ENCODE measurements at regions not wholly inside any gene's neighbourhood (a gene's known extent, or its start where the extent isn't known, plus 50 kb on each side); places are given as distances from the start of the nearest gene placed in this dataset.

- Histone ChIP-seq H3K4me1 (ENCODE audit: control insufficient read depth, insufficient read depth, low read length) (no peaks in the 10 kb centered on the region), H3K27me3 (ENCODE audit: control insufficient read depth, insufficient read depth, low read length) (no peaks in the 10 kb centered on the region), H3K36me3 (ENCODE audit: control insufficient read depth, insufficient read depth, low read length) (no peaks in the 10 kb centered on the region), H3K4me3 (ENCODE audit: low read length) (no peak overlapping the region), H3K27ac (ENCODE audit: low read depth, low read length) (no peak overlapping the region), H3K9ac (ENCODE audit: low read length) (no peak overlapping the region)
Observed at GRCh38 chr3:41088882-41089281, 110.4 kb upstream of the CTNNB1 start.

GRCh38 chr3:41089566-41089965 is 109.7 kb upstream of the CTNNB1 start:
- H3K27me3 ChIP-seq (ENCODE audit: control insufficient read depth, insufficient read depth, low read length): no peaks in the 10 kb centered on the region
- no peaks in the 10 kb centered on the region for H3K4me1 ChIP-seq (ENCODE audit: control insufficient read depth, insufficient read depth, low read length)
- no peak overlapping the region for H3K27ac ChIP-seq (ENCODE audit: low read depth, low read length)
- H3K36me3 ChIP-seq (ENCODE audit: control insufficient read depth, insufficient read depth, low read length): no peaks in the 10 kb centered on the region
- H3K4me3 ChIP-seq (ENCODE audit: low read length): no peak overlapping the region
- no peak overlapping the region for H3K9ac ChIP-seq (ENCODE audit: low read length)

DNA sequence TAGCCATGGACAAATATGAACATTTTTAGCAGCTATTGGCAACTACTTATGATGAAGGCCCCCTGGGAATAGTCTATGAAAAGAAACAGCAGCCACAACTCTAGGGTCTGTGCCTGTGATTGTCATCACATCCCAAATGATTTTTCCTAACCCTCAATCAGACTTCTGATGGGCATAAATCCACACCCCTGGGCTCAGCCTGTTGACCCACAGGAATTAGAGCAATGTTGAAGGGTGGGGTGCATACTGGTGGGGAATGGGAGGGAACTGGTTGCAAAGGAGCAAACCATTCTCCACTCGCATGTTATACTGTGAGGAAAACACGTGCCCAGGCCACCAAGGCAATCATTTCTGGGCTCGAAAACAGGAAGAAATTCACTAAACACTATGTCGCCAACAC is 106.5 kb upstream of the CTNNB1 start:
- Histone ChIP-seq H3K4me3 (ENCODE audit: low read length) (no peak overlapping the region), H3K27ac (ENCODE audit: low read depth, low read length) (no peak overlapping the region), H3K9ac (ENCODE audit: low read length) (no peak overlapping the region), H3K4me1 (ENCODE audit: control insufficient read depth, insufficient read depth, low read length) (no peaks in the 10 kb centered on the region), H3K27me3 (ENCODE audit: control insufficient read depth, insufficient read depth, low read length) (no peaks in the 10 kb centered on the region), H3K36me3 (ENCODE audit: control insufficient read depth, insufficient read depth, low read length) (no peaks in the 10 kb centered on the region)

DNA sequence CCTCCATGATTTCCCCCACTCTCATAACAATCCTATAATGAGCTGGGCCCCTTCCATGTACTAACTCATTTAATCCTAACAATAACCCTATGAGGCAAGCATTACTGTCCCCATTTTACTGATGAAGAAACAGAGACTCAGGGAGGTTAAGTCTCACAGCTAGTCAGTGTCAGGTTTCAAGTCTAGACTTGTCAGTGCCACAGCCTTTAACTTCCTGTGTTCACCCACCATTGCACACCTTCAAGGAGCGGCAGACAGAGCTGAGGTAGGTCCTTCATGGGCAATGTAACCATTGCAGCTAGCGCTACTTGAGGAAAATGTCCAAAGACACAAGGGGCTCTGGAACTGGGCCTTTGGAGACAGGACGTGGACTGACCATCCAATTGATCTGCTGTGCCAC is 105.8 kb upstream of the CTNNB1 start:
- no peak overlapping the region for H3K4me3 ChIP-seq (ENCODE audit: low read length)
- H3K27me3 ChIP-seq (ENCODE audit: control insufficient read depth, insufficient read depth, low read length): no peaks in the 10 kb centered on the region
- H3K36me3 ChIP-seq (ENCODE audit: control insufficient read depth, insufficient read depth, low read length): no peaks in the 10 kb centered on the region
- no peak overlapping the region for H3K9ac ChIP-seq (ENCODE audit: low read length)
- no peak overlapping the region for H3K27ac ChIP-seq (ENCODE audit: low read depth, low read length)
- H3K4me1 ChIP-seq (ENCODE audit: control insufficient read depth, insufficient read depth, low read length): no peaks in the 10 kb centered on the region

DNA sequence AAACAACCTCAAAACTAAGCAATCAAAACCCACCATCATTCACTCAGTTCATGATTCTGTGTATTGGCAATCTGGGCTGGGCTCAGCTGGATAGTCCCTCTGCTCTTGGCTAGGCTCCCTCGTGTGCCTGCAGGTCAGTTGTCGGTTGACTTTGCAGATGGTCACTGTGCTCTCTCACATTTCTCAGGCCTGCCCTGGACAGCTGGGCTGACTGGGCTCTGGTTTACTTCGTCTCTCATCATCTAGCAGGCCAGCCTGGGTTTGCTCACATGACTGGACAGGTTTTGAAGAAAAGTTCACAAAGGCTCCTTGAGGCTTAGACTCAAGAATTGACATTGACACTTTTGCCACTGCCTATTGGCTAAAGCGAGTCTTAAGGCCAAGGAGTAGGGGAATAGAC is 105.0 kb upstream of the CTNNB1 start:
- no peaks in the 10 kb centered on the region for H3K27me3 ChIP-seq (ENCODE audit: control insufficient read depth, insufficient read depth, low read length)
- no peak overlapping the region for H3K9ac ChIP-seq (ENCODE audit: low read length)
- no peak overlapping the region for H3K4me3 ChIP-seq (ENCODE audit: low read length)
- H3K4me1 ChIP-seq (ENCODE audit: control insufficient read depth, insufficient read depth, low read length): no peaks in the 10 kb centered on the region
- no peak overlapping the region for H3K27ac ChIP-seq (ENCODE audit: low read depth, low read length)
- H3K36me3 ChIP-seq (ENCODE audit: control insufficient read depth, insufficient read depth, low read length): no peaks in the 10 kb centered on the region

DNA sequence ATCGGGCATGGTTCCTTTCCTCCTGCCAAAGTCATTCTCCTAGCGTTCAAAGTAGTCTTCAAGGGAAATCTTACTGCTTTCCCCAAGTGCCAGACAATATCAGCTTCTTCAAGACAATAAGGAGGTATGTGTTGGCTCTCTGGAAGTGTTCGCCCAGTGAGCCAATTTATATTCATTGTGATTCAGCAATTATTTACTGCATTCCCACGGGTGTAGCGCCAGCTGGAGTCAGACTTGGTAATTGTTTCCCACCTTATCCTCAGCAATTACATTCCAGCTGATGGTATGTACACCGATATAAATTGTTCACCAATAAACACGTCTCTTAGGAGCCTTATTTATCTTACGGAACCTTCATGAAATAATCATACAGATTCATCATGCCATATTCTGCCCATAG is 103.6 kb upstream of the CTNNB1 start:
- H3K4me1 ChIP-seq (ENCODE audit: control insufficient read depth, insufficient read depth, low read length): no peaks in the 10 kb centered on the region
- H3K9ac ChIP-seq (ENCODE audit: low read length): no peak overlapping the region
- H3K4me3 ChIP-seq (ENCODE audit: low read length): no peak overlapping the region
- no peaks in the 10 kb centered on the region for H3K36me3 ChIP-seq (ENCODE audit: control insufficient read depth, insufficient read depth, low read length)
- no peaks in the 10 kb centered on the region for H3K27me3 ChIP-seq (ENCODE audit: control insufficient read depth, insufficient read depth, low read length)
- H3K27ac ChIP-seq (ENCODE audit: low read depth, low read length): no peak overlapping the region

GRCh38 chr3:41097896-41098496 is 101.3 kb upstream of the CTNNB1 start:
- Histone ChIP-seq H3K27me3 (ENCODE audit: control insufficient read depth, insufficient read depth, low read length) (no peaks in the 10 kb centered on the region), H3K4me3 (ENCODE audit: low read length) (no peak overlapping the region), H3K36me3 (ENCODE audit: control insufficient read depth, insufficient read depth, low read length) (no peaks in the 10 kb centered on the region), H3K27ac (ENCODE audit: low read depth, low read length) (no peak overlapping the region), H3K9ac (ENCODE audit: low read length) (no peak overlapping the region), H3K4me1 (ENCODE audit: control insufficient read depth, insufficient read depth, low read length) (no peaks in the 10 kb centered on the region)

GRCh38 chr3:41101231-41101630 is 98.1 kb upstream of the CTNNB1 start:
- Histone ChIP-seq H3K27me3 (ENCODE audit: control insufficient read depth, insufficient read depth, low read length) (no peaks in the 10 kb centered on the region), H3K4me3 (ENCODE audit: low read length) (no peak overlapping the region), H3K4me1 (ENCODE audit: control insufficient read depth, insufficient read depth, low read length) (no peaks in the 10 kb centered on the region), H3K27ac (ENCODE audit: low read depth, low read length) (no peak overlapping the region), H3K9ac (ENCODE audit: low read length) (no peak overlapping the region), H3K36me3 (ENCODE audit: control insufficient read depth, insufficient read depth, low read length) (no peaks in the 10 kb centered on the region)

GRCh38 chr3:41102053-41102556 is 97.2 kb upstream of the CTNNB1 start:
- Histone ChIP-seq H3K4me3 (ENCODE audit: low read length) (no peak overlapping the region), H3K27ac (ENCODE audit: low read depth, low read length) (no peak overlapping the region), H3K4me1 (ENCODE audit: control insufficient read depth, insufficient read depth, low read length) (no peaks in the 10 kb centered on the region), H3K9ac (ENCODE audit: low read length) (no peak overlapping the region), H3K36me3 (ENCODE audit: control insufficient read depth, insufficient read depth, low read length) (no peaks in the 10 kb centered on the region), H3K27me3 (ENCODE audit: control insufficient read depth, insufficient read depth, low read length) (no peaks in the 10 kb centered on the region)

- no peaks in the 10 kb centered on the region for H3K4me1 ChIP-seq (ENCODE audit: control insufficient read depth, insufficient read depth, low read length)
- H3K4me3 ChIP-seq (ENCODE audit: low read length): no peak overlapping the region
- no peak overlapping the region for H3K27ac ChIP-seq (ENCODE audit: low read depth, low read length)
- H3K36me3 ChIP-seq (ENCODE audit: control insufficient read depth, insufficient read depth, low read length): no peaks in the 10 kb centered on the region
- no peaks in the 10 kb centered on the region for H3K27me3 ChIP-seq (ENCODE audit: control insufficient read depth, insufficient read depth, low read length)
- no peak overlapping the region for H3K9ac ChIP-seq (ENCODE audit: low read length)
Observed at GRCh38 chr3:41102750-41103149, 96.6 kb upstream of the CTNNB1 start.

DNA sequence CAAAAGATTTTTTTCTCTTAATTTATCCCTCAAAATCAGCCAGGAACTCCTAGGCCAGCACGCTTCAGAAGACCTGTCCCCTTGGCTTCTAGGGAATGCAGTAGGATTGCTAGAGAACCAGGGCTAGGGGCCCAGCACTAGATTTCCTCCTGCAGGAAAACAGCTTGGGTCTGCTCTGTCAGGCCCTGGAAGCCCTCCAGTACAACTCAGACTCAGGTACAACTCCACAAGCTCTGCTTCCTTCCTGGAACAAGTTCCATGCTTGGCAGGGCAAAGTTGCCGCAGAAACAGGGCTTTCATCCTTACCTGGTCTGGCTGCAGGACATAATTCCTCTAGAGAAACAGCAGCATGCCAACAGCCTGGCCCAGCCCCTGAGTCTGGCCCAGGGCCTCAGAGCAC is 96.1 kb upstream of the CTNNB1 start:
- H3K27me3 ChIP-seq (ENCODE audit: control insufficient read depth, insufficient read depth, low read length): no peaks in the 10 kb centered on the region
- no peaks in the 10 kb centered on the region for H3K36me3 ChIP-seq (ENCODE audit: control insufficient read depth, insufficient read depth, low read length)
- no peak overlapping the region for H3K27ac ChIP-seq (ENCODE audit: low read depth, low read length)
- H3K4me1 ChIP-seq (ENCODE audit: control insufficient read depth, insufficient read depth, low read length): no peaks in the 10 kb centered on the region
- H3K4me3 ChIP-seq (ENCODE audit: low read length): no peak overlapping the region
- no peak overlapping the region for H3K9ac ChIP-seq (ENCODE audit: low read length)

DNA sequence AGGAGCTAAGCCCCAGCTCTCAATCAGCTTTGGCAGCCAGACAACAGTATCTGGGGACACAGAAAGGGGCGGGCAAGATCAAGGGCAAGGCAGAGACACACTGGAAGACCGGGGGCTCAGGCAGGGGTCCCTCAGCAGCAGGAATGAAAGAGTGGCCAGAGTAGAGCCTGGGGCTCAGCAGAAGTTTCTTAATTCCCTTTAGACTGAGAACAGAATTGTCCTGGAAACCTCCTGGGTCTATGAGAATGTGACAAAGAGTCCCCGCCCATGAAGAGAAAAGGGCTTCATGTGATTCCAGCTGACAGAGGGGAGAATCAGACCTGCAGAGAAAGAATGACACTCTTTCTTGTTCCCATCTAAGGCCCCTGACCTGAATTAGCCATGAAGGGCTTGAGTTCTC is 95.2 kb upstream of the CTNNB1 start:
- H3K36me3 ChIP-seq (ENCODE audit: control insufficient read depth, insufficient read depth, low read length): no peaks in the 10 kb centered on the region
- H3K4me3 ChIP-seq (ENCODE audit: low read length): no peak overlapping the region
- H3K4me1 ChIP-seq (ENCODE audit: control insufficient read depth, insufficient read depth, low read length): no peaks in the 10 kb centered on the region
- no peaks in the 10 kb centered on the region for H3K27me3 ChIP-seq (ENCODE audit: control insufficient read depth, insufficient read depth, low read length)
- no peak overlapping the region for H3K27ac ChIP-seq (ENCODE audit: low read depth, low read length)
- no peak overlapping the region for H3K9ac ChIP-seq (ENCODE audit: low read length)

DNA sequence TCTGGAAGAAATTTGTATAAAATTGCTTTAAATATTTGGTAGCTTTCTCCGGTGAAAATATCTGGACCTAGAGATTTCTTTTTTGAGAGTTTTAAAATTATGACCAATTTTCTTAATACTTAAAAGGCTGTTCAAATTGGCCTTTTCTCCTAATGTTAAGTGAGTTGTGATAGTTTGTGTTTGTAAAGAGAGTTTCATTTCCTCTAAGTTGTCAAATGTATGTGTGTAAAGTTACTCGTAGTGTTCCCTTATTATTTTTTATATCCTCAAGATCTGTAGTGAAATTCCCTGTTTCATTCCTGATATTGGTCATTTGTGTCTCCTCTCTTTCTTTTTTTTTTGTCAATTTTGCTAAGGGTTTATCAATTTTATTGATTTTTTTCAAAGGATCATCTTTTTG is 92.6 kb upstream of the CTNNB1 start:
- no peaks in the 10 kb centered on the region for H3K36me3 ChIP-seq (ENCODE audit: control insufficient read depth, insufficient read depth, low read length)
- no peak overlapping the region for H3K4me3 ChIP-seq (ENCODE audit: low read length)
- H3K27ac ChIP-seq (ENCODE audit: low read depth, low read length): no peak overlapping the region
- H3K9ac ChIP-seq (ENCODE audit: low read length): no peak overlapping the region
- no peaks in the 10 kb centered on the region for H3K27me3 ChIP-seq (ENCODE audit: control insufficient read depth, insufficient read depth, low read length)
- H3K4me1 ChIP-seq (ENCODE audit: control insufficient read depth, insufficient read depth, low read length): no peaks in the 10 kb centered on the region
